NOMO-1 (cell line): ENCODE measurements at regions not wholly inside any gene's neighbourhood (a gene's known extent, or its start where the extent isn't known, plus 50 kb on each side); places are given as distances from the start of the nearest gene placed in this dataset.
"Not testable (repeated sequence)": the region's sequence is repeated elsewhere in the genome, so short reads cannot be mapped to it uniquely, and the experiment has no call there.

Experiments
- DNase-seq, 2 experiments: peaks; one replicate each; lab custom pipeline; 2025; ENCODE audit not compliant: unreplicated experiment in 2 of 2; lab: John Stamatoyannopoulos, UW

DNA sequence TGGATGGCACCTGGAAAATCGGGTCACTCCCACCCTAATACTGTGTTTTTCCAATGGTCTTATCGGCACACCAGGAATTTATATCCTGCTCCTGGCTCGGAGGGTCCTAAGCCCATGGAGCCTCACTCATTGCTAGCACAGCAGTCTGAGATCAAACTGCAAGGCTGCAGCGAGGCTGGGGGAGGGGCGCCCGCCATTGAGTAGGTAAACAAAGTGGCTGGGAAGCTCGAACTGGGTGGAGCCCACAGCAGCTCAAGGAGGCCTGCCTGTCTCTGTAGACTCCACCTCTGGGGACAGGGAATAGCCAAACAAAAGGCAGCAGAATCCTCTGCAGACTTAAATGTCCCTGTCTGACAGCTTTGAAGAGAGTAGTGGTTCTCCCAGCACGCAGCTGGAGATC is 607.0 kb downstream of the LMO7 start:
- DNase-seq = not testable (repeated sequence)

DNA sequence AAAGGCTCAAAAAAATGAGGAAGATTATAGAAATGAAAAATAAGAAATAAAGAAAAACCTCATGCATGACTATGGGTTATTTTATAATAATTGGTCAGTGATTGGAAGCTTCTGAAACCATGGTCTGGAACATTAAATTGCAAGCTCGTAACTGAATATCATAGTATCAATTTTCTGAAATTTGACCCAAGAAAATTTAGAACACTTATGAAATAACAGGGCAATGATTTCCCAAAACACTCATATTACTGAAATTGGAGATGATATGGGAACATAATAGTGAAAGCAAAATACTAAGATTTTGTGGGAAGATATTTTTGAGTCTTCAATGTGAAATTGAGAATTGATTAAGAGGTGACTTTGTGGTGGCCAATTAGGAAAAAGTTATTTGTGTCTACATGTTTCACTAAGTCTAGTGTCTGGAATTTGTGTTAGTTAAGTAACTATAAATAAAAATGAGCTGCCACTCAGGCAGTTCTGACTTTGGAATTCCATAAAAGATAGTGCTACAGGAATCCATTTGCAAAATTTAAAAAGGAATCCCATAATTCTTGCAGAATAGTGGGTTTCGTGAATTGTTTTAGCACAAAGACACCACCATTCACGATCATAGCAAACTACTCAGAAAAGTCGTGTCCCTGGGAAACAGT is 603.0 kb downstream of the LMO7 start:
- no peak for DNase-seq

DNA sequence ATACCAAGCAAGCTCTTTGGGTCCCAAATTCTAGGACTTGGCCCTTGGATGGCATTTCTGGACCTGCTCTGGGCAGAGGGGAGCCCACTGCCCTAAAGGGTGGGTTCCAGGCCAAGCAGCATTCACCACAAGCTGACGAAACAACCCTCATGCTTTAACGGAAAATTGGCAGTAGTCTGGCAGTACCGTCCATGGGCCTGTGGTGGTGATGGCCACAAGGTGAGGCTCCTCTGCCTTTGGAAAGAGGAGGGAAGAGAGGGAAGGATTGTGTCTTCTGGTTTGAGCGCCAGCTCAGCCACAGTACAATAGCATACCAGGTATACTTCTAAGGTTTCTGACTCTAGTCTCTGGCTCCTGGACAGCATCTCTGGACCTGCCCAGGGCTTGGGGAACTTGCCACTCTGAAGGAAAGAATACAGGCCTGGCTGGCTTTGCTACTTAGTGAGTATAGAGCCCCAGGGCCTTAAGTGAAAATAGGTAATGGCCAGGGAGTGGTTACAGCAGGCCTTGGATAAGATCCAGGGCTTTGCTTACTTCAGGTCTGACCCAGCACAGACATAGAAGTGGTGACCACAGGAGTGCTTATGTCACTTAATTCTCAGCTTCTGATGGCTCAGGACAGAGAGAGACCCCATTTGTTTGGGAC is 595.5 kb downstream of the LMO7 start:
- DNase-seq = no peak

DNA sequence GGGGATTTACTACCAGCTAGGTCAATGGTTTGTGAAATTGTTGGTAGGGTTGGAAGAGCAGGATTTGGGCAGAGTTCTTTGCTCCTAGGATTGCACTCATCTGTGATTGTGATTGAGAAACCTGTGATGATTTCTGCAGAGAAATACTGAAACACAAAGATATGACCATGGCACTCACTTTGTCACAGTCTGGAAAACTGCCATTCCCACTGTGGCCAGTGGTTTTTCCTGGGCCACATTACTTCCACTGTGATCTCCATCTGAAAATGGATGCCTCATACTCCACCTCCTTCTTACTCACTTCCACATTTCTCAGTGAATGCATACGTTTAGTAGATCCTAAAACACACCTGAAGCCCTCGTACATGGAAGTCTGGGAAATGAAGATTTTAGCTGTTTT is 593.2 kb downstream of the LMO7 start:
- no peak for DNase-seq

DNA sequence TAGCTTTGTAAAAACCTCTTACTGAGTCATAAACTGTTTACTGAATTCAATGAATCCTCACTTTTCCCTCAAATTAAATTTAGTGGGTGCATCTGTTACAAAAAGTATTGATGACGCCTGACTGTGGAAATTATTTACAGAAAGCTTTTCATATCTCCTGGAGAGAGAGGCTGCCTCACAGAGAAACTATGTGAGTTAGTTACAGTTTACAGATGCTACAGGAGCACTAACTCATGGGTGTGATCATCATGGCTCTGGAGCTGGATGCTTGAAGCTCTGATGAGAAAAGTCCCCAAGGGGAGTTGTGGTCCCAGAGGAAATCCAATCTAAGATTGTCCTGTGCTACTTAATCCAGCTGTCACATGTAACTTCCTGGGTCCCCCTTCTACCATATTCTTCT is 590.8 kb downstream of the LMO7 start:
- no peak for DNase-seq

DNA sequence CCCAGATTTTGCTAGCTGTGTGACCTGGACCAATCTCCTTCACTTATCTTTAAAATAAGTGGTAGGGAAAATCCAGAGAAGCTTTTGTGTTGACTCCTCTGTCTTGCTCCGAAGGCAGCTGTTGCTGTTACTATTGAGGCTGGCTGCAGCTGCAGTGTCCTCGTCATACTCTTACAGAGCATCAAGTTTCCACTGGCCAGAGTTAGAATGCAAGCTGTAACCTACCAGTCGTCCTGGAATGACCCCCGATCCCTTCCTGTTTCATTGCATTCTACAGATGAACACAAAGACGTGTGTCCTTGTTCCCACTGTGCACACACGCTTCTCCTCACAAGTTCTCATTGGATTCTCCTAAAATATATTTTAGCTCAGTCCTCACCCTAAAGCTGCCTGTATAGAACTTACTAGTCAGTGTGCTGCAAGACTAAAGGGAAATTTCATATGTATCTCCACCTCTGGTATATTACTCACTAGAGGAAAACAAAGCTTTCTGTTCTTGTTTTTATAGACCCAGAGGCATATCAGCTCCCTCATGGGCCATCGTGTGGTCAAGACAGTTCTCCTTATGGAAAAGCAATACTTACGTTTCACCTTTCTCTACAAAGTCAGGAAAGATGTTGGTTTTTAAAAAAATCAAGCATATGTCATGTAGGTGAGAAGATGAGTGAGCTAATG is 589.8 kb downstream of the LMO7 start:
- DNase-seq = no peak

DNA sequence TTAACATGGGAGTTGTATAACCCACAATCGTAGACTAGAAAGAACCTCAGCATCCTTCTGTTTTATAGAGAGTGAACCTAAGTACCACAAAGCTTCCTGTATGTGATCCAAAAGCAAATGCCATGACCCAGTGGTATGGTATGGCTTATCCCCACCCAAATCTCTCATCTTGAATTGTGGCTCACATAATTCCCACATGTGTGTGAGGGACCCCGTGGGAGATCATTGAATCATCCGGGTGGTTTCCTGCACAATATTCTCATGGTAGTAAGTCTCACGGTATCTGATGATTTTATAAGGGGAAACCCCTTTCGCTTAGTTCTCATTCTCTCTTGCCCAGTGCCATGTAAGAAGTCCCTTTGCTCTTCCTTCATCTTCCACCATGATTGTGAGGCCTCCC is 587.9 kb downstream of the LMO7 start:
- no peak for DNase-seq

DNA sequence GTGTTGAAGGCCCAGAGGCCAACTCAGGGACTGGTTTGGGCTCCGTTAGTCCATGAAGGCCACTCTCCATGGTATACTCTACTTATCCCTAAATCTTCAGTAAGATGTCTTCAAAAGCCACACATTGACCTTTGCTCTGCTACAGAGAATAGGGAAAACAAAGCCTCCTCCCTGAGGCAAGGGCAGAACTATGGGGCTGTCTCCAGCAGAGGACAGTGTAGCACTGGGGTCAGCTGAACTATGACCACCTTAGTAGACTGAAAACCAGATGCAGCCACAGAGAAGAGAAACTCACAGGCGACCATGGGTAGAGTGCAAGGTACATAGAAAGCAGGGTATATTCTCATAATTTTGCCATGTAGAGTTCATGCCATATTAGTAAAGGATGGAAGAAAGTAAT is 587.4 kb downstream of the LMO7 start:
- DNase-seq = no peak

DNA sequence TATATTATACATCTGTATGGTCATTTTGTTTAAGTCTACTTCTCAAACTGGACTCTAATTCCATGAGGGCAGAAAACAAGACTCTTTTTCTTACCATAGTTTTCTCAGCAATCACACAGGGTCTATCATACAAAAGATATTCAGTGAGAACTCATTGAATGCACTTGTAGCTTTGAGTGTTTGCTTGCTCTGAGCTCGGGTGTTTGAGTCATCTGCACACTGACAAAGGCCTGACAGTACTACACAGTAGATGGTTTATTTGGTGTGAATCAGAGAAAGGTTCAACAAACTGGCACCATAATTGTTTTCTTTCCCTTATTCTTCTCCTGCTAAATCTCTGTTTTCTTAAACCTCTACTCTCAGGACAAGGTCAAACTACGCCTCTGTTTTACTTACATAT is 586.4 kb downstream of the LMO7 start:
- DNase-seq = no peak

DNA sequence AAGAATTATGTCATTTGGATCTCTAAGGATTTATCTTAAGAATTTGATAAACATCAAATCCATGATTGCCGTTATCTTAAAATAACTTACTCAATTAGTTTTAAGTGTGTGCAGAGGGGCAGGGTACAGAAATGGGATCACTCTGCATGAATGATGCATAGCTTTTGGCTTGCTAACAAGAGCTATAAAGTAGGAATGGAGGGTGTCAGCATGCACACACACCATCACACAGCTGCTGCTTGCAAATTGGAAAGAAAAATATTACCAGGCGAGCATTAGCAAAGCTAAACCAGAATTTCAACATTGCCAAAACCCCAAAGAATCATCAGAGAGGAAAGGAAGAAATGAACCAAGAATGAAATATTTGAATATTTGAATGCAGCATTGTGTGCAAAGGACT is 580.6 kb downstream of the LMO7 start:
- DNase-seq = no peak

DNA sequence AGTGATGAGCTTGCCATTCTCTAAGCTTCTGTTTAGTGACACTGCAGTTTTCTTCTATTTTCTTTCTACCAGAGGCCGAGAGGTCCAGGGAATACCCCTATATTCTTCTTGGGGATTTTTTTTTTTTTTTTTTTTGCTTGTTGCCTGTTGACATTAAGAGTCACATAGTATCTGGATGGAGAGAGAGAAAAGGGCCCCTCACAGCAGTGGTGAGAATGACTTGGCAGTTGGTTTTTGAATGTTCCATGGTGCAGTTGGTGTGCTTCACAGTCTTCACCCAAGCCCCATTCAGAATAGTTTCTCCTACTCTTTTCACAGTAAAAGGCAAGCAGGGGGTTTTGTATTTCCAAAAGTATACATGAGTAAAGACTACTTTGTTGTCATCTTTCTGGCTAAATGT is 577.9 kb downstream of the LMO7 start:
- DNase-seq = no peak

DNA sequence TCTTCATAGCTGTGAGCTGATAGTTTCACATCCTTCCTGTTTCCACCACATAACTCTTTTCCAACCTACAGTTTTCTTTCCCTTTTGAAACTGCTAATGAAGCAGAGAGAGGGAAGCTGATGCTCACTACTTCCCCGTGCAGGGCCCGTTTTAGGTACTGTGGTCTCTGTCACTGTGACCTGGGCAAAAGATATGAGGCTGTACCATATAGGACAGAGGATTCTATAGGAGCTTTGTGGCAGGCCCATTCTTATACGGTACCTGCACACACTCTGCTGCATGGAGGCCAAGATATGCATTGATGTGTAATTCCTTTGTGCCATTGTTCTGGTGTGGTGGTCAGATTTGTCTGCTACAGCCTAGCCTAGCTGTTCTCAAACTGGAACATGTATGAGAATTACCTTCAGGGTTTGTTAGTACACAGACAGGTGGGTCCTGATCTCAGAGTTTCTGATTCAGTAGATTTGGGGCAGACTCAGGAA is 577.3 kb downstream of the LMO7 start:
- peak in 1 of 2 experiments; percentile 3 for DNase-seq

DNA sequence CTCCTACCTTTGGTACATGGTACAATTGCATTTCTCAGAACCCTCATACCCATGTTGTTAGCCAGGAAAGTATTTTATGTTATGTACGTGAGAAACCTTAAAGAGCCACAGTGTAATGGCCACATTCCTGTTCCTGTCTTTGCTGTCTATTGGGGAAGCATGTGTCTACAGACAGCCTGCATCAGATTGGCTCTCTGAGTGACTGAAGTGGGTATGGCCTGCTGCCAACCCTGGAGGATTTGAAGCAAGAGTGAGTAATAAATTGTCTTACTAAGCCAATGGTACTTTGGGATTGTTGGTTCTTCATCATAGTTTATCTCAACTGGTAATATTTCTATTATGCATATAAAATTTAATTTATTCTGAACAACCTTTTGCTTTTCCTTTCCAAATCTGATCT is 574.1 kb downstream of the LMO7 start:
- no peak for DNase-seq

DNA sequence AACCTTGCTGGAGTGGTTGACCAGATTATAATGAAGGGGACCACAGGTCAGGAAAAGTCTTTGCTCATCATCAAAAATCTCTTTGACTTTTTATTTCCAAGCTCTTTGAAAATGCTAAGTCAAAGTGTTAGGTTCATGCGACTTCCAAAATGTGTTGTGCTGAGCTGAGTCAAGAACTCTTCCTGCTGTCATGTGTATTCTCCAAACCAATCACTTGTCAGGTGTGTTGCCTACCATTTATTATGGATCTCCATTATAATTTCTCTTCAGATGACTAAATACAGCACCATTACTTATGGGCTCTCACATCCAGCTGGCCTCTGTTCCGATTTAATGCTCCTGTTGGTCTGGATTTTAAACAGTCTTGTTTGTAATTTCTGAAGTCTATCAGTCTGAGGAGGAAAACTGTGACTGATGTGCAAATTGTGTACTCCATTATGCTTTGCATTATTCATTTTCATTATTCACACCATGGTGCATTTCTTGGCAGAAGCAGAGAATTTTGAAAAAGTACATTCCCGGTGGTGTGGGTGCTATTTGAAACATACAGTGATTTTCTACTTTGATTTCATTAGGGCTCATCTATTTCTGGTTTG is 562.5 kb downstream of the LMO7 start:
- no peak for DNase-seq

DNA sequence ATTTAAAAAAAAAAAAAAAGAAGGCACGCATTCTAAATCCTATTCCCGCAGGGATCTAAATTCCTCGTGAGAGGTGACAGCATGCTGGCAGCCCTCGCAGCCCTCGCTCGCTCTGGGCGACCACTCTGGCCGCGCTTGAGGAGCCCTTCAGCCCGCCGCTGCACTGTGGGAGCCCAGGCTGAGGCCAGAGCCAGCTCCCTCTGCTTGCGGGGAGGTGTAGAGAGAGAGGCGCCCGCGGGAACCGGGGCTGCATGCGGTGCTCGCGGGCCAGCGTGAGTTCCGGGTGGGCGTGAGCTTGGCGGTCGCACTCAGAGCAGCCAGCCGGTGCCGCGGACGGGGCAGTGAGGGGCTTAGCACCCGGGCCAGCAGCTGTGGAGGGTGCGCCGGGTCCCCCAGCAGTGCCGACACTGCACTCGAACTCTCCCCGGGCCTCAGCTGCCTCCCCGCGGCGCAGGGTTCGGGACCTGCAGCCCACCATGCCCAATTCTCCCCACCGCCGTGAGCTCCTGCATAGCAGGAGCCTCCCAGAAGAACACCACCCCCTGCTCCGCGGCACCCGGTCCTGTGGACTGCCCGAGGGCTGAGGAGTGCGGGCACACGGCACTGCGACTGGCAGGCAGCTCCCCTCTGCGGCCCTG is 553.9 kb downstream of the LMO7 start:
- DNase-seq = no peak

DNA sequence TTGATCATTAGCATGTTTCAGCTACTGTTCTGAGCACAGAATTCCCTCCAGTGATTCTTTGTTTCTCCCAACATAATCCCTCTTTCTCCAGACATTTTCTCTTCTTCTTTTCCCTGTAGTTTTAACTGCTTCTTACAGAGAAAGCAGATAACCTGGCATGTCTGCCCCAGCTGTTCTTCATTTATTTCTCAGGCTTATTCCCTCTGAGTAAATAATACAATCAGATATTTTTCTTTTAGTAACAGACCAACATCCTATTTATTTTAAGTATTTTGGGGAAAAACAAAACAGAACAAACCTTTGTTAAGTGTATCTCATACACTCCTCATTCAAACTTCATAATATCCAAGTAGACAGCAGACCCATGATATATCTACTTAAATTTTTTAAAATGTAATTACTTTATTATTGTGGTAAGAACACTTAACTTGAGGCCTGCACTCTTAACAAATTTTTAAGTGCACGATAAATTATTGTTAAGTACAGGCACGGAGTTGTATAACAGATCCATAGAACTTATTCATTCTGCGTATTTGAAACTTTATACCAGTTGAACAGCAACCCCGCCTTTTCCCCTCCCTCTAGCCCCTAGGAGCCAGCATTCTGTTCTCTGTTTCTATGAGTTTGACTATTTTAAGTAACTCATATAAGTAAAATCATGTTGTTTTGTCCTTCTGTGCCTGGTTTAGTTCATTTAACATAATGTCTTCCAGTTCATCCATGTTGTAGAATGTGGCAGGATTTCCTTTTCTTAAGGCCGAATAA is 540.0 kb downstream of the LMO7 start:
- no peak for DNase-seq

DNA sequence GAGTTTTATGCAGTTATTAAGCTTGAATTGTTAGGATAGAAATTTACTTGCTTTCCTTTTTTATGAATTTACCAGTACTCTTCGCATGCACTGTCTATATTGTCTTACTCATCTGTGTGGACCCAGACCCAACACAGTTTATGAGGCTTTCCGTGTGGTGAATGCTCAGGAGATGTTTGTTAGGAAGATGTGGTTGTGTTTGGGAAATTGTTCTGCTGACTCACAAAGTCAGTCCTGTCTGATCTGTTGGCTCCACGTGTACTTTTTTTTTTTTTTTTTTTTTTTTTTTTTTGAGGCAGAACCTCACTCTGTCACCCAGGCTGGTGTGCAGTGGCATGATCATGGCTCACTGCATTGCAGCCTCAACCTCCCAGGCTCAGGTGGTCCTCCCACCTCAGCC is 532.5 kb downstream of the LMO7 start:
- no peak for DNase-seq

DNA sequence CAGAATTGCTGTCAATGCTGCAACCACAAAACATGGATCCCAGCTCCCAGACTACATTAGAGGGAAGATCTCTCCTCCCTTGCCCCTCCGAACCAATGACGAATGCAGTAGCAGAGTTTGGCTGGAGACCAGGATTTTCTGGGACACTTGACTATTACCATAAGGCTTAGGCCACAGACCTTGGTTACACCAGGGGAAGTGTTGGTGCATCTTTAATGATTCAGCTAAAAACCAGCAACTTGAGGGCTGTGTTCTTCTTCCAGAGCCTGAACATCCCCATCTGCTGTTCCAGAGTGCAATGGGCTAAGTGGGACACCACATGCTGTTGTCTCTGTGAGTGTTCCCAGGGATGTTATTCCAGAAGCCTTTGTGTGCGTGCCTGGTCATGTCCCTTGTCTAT is 528.2 kb downstream of the LMO7 start:
- no peak for DNase-seq

DNA sequence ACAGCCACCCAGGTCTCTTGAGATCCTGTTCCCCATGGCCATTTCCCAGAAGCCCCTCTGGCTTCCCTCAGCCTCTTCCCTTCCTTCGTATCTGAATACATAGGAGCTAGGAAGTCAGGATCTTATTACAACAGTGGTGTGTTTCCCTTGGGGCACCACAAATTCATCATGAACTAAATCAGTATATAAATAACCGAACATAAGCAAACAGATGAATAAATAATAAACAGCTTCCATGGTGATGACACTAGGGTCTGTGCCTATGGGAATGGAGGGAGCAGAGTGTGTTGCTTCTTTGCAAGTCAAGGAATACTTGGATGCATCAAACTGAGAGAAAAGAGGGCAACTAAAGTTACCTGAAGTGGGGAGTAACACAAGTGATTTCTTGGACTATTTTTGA is 527.6 kb downstream of the LMO7 start:
- no peak for DNase-seq
